HepG2 (cell line): ENCODE measurements at regions not wholly inside any gene's neighbourhood (a gene's known extent, or its start where the extent isn't known, plus 50 kb on each side); places are given as distances from the start of the nearest gene placed in this dataset.

Experiments
- ATAC-seq: fragments of 200-7000 bp; cut with Tn5 transposase; 3 replicates; pipeline ENCODE4 v1.9.1; 2020; ENCODE audit warnings: mild to moderate bottlenecking, moderate library complexity
- BruUV-seq: library from RNA; stranded (reverse); fragments of 400-500 nt; replicated peaks from 2 replicates; lab custom pipeline; 2021; lab: Mats Ljungman, UMichigan
- CTCF ChIA-PET: fragments of 300-600 bp; formaldehyde crosslinking; extraction: SDS; loops from one replicate; lab custom pipeline; 2021; ENCODE audit warnings: low total read pairs, inconsistent platforms, low intra/inter-chr PET ratio; lab: Yijun Ruan, JAX
- POLR2A ChIA-PET: fragments of 350-600 bp; sonication (Branson Sonifier 250); formaldehyde crosslinking; loops from one replicate; lab custom pipeline; 2020; ENCODE audit warnings: antibody characterized with exemption, inconsistent platforms; lab: Yijun Ruan, JAX
- DNase-seq: peaks from one replicate; pipeline ENCODE4 v3.0.0-alpha.2; 2015; ENCODE audit warnings: low spot score
- FAIRE-seq: peaks from 3 replicates; lab custom pipeline; 2011; peaks lifted over from hg19 to GRCh38; lab: Jason Lieb, UNC
- H2AFZ ChIP-seq: one replicate; pipeline ENCODE4 v1.6.1; 2011; ENCODE audit warnings: low read length, inconsistent platforms
- H3K27ac ChIP-seq: fragments of 300-600 bp; 3 replicates; pipeline ENCODE4 v1.8.0; 2011; ENCODE audit warnings: mixed run types, mild to moderate bottlenecking, mixed read lengths, low read length, inconsistent platforms; ENCODE audit not compliant: insufficient read depth; ENCODE audit errors: extremely low read length
- H3K27me3 ChIP-seq, 2 experiments: fragments of 200-600 bp in 1 of 2; 2 replicates in 1 of 2; 3 replicates in 1 of 2; pipeline versions ENCODE4 v1.6.0 to v1.8.0; 2011; ENCODE audit warnings: low read length in 2 of 2, mild to moderate bottlenecking in 2 of 2, moderate library complexity in 2 of 2, inconsistent platforms in 1 of 2; ENCODE audit not compliant: insufficient read depth in 2 of 2, control insufficient read depth in 1 of 2
- H3K36me3 ChIP-seq, 2 experiments: fragments of 200-600 bp in 1 of 2; replicated peaks in 1 of 2; 2 replicates in 1 of 2; 3 replicates in 1 of 2; pipeline versions ENCODE4 v1.5.1 to v1.8.0; 2011; ENCODE audit warnings: low read length in 2 of 2, inconsistent platforms in 1 of 2; ENCODE audit not compliant: insufficient read depth in 2 of 2, control insufficient read depth in 1 of 2
- H3K4me1 ChIP-seq: 2 replicates; pipeline ENCODE4 v1.5.1; 2012; ENCODE audit warnings: low read length, inconsistent platforms; ENCODE audit not compliant: insufficient read depth
- H3K4me2 ChIP-seq: 2 replicates; pipeline ENCODE4 v1.6.0; 2011; ENCODE audit warnings: low read depth, low read length, inconsistent platforms
- H3K4me3 ChIP-seq, 3 experiments: fragments of 200-600 bp in 1 of 3; sonication (generic), shearing (Covaris generic) in 1 of 3; replicated peaks in 1 of 3; 2 replicates each; pipeline ENCODE4 v1.5.1; 2011 to 2016; ENCODE audit warnings: low read length in 3 of 3, inconsistent platforms in 2 of 3, low read depth in 2 of 3, mild to moderate bottlenecking in 2 of 3, control low read depth in 1 of 3, mixed read lengths in 1 of 3; ENCODE audit not compliant: insufficient read depth in 1 of 3
- H3K79me2 ChIP-seq: one replicate; pipeline ENCODE4 v1.6.1; 2011; ENCODE audit warnings: low read length, inconsistent platforms; ENCODE audit not compliant: insufficient read depth
- H3K9ac ChIP-seq: 2 replicates; pipeline ENCODE4 v1.6.0; 2011; ENCODE audit warnings: mild to moderate bottlenecking, low read depth, low read length, inconsistent platforms; ENCODE audit not compliant: insufficient read depth
- H3K9me3 ChIP-seq: 2 replicates; pipeline ENCODE4 v1.5.1; 2012; ENCODE audit warnings: mild to moderate bottlenecking, low read length
- H4K20me1 ChIP-seq: 2 replicates; pipeline ENCODE4 v1.6.0; 2011; ENCODE audit warnings: inconsistent platforms, mild to moderate bottlenecking, low read length, moderate library complexity; ENCODE audit not compliant: insufficient read depth
- CAMTA2 ChIP-seq: sonication (generic); formaldehyde crosslinking; IDR thresholded peaks from 2 replicates; pipeline ENCODE4 v1.4.0; 2020; ENCODE audit warnings: mild to moderate bottlenecking, missing genetic modification reagents, borderline replicate concordance
- DDIT3 ChIP-seq: sonication (generic); formaldehyde crosslinking; IDR thresholded peaks from 2 replicates; pipeline ENCODE4 v1.4.0; 2020; ENCODE audit warnings: mild to moderate bottlenecking, missing genetic modification reagents
- HES4 ChIP-seq: sonication (generic); formaldehyde crosslinking; IDR thresholded peaks from 2 replicates; pipeline ENCODE4 v1.9.0; 2021; ENCODE audit warnings: mild to moderate bottlenecking, missing genetic modification reagents, borderline replicate concordance
- JDP2 ChIP-seq: sonication (generic); formaldehyde crosslinking; IDR thresholded peaks from 2 replicates; pipeline ENCODE4 v1.8.1; 2022; ENCODE audit warnings: missing genetic modification reagents, borderline replicate concordance
- KMT2B ChIP-seq: IDR thresholded peaks from 2 replicates; pipeline ENCODE4 v1.6.1; 2016; ENCODE audit warnings: missing genetic modification reagents, missing compliant biosample characterization
- NFRKB ChIP-seq: fragments of 450-650 bp; IDR thresholded peaks from 2 replicates; pipeline ENCODE4 v1.6.1; 2017
- NFYB ChIP-seq: sonication (generic); formaldehyde crosslinking; IDR thresholded peaks from 2 replicates; pipeline ENCODE4 v1.4.0; 2020; ENCODE audit warnings: missing genetic modification reagents
- REST ChIP-seq, 2 experiments: IDR thresholded peaks; 2 replicates each; pipeline ENCODE4 v1.6.1; 2011 to 2012; ENCODE audit warnings: low read length in 2 of 2, borderline replicate concordance in 1 of 2, low read depth in 1 of 2, mild to moderate bottlenecking in 1 of 2, moderate library complexity in 1 of 2
- ZNF17 ChIP-seq: sonication (generic); formaldehyde crosslinking; IDR thresholded peaks from 2 replicates; pipeline ENCODE4 v1.5.0; 2020; ENCODE audit warnings: mild to moderate bottlenecking, missing genetic modification reagents
- ZNF335 ChIP-seq: sonication (generic); formaldehyde crosslinking; IDR thresholded peaks from 2 replicates; pipeline ENCODE4 v1.4.0; 2020; ENCODE audit warnings: missing genetic modification reagents
- ZNF33B ChIP-seq: sonication (generic); formaldehyde crosslinking; IDR thresholded peaks from 2 replicates; pipeline ENCODE4 v1.5.1; 2020; ENCODE audit warnings: mild to moderate bottlenecking, missing genetic modification reagents
- ZNF543 ChIP-seq: sonication (generic); formaldehyde crosslinking; IDR thresholded peaks from 2 replicates; pipeline ENCODE4 v1.4.0; 2020; ENCODE audit warnings: mild to moderate bottlenecking, missing genetic modification reagents
- ZNF7 ChIP-seq: IDR thresholded peaks from 2 replicates; pipeline ENCODE4 v1.6.1; 2016; ENCODE audit warnings: missing biosample characterization, missing genetic modification reagents
- ZNF891 ChIP-seq: sonication (generic); formaldehyde crosslinking; IDR thresholded peaks from 2 replicates; pipeline ENCODE4 v1.5.0; 2020; ENCODE audit warnings: mild to moderate bottlenecking, missing genetic modification reagents
- ZSCAN30 ChIP-seq: sonication (generic); formaldehyde crosslinking; IDR thresholded peaks from 2 replicates; pipeline ENCODE4 v1.5.0; 2020; ENCODE audit warnings: mild to moderate bottlenecking, missing genetic modification reagents
- WGBS: methylation state at CpG from one replicate; pipeline ENCODE4 v1.1.6; 2017; ENCODE audit warnings: low lambda C conversion rate; 5-methylcytosine and 5-hydroxymethylcytosine counted together
- in situ Hi-C: cut with HindIII; loops from 2 replicates; pipeline ENCODE4 v1.10.0; 2017; ENCODE audit warnings: low pct_unique_long_range_greater_than_20kb; ENCODE audit not compliant: extremely low pct_ligation_motif_present
- intact Hi-C: fragments of 100-400 bp; cut with micrococcal nuclease; formaldehyde crosslinking; loops from one replicate; pipeline ENCODE4 v1.10.0; 2022; ENCODE audit not compliant: unreplicated experiment

DNA sequence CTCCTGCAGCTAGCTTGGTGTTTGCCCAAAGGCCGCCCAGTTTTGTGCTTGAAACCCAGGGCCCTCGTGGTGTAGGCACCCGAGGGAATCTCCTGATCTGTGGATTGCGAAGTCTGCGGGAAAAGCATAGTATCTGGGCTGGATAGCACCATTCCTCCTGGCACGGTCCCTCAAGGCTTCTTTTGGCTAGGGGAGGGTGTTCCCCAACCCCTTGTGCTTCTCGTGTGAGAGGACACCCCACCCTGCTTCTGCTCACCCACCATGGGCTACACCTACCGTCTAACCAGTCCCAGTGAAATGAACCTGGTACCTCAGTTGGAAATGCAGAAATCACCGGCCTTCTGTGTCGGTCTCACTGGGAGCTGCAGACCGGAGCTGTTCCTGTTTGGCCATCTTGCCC is 403.5 kb downstream of the USP25 start:
- Histone ChIP-seq H2AFZ (no peak overlapping the region), H3K27ac (no peak overlapping the region), H3K79me2 (no peaks in the 10 kb centered on the region), H3K4me1 (no peaks in the 10 kb centered on the region), H3K4me2 (no peak overlapping the region), H3K4me3 (no peak overlapping the region), H3K9me3 (no peaks in the 10 kb centered on the region), H3K36me3 (no peaks in the 10 kb centered on the region), H4K20me1 (no peaks in the 10 kb centered on the region), H3K9ac (no peak overlapping the region), H3K27me3 (no peaks in the 10 kb centered on the region)
- 53% methylated on average over 5 of the region's 11 CpGs for WGBS
- DNase-seq: no peak
- intact Hi-C loops (no loop called here), in situ Hi-C loops (no loop called here)
- TF ChIP-seq ZNF891 (CRISPR knock-in tag) (no peak), ZNF7 (no peak), ZNF543 (CRISPR knock-in tag) (no peak), NFYB (CRISPR knock-in tag) (no peak), CAMTA2 (no peak), HES4 (CRISPR knock-in tag) (no peak), DDIT3 (CRISPR knock-in tag) (no peak), ZNF33B (CRISPR knock-in tag) (no peak), KMT2B (CRISPR knock-in tag) (no peak), NFRKB (no peak), ZNF335 (CRISPR knock-in tag) (no peak), ZNF17 (no peak), JDP2 (CRISPR knock-in tag) (no peak), REST (IDR thresholded peaks at IDR 0.05; ENCODE audit: borderline replicate concordance in 1 of 2, low read depth in 1 of 2, low read length in 2 of 2) (no peak), ZSCAN30 (no peak)
- FAIRE-seq: no peak
- ChIA-PET CTCF (no interaction called here), POLR2A (no interaction called here)
- ATAC-seq: no peak
- BruUV-seq: no TSS peak
